ENCODE measurements at regions not wholly inside any gene's neighbourhood (a gene's known extent, or its start where the extent isn't known, plus 50 kb on each side); places are given as distances from the start of the nearest gene placed in this dataset.
A peak's percentile ranks its signal among the peaks of the same experiment; 100 is the strongest.

DNA sequence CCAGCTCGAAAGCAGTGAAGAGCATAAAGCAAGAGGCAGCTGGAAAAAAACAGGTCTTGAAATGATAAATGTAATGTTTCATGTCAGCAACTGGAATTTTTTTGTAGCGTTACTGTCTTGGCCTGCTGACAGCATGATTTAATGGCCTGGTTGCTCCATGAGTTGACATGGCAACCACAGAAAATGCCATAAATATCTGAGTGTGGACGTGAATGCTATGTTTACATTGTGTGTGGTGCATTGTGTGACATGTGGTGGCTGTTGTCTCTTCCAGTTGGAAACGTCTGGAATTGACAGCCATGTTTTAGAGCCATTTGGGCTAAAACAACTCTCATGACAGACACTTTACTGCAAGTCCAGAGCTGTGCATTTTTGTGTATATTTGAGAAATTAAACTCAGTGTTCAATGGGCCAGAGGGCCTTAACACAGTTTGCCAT, 170.0 kb downstream of the FOXA2 start (continued):
- TF ChIP-seq, protein P1, sequence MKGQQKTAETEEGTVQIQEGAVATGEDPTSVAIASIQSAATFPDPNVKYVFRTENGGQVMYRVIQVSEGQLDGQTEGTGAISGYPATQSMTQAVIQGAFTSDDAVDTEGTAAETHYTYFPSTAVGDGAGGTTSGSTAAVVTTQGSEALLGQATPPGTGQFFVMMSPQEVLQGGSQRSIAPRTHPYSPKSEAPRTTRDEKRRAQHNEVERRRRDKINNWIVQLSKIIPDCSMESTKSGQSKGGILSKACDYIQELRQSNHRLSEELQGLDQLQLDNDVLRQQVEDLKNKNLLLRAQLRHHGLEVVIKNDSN (CRISPR knock-in tag; IDR thresholded peaks at IDR 0.05) = no peak
- TF ChIP-seq, protein P2, sequence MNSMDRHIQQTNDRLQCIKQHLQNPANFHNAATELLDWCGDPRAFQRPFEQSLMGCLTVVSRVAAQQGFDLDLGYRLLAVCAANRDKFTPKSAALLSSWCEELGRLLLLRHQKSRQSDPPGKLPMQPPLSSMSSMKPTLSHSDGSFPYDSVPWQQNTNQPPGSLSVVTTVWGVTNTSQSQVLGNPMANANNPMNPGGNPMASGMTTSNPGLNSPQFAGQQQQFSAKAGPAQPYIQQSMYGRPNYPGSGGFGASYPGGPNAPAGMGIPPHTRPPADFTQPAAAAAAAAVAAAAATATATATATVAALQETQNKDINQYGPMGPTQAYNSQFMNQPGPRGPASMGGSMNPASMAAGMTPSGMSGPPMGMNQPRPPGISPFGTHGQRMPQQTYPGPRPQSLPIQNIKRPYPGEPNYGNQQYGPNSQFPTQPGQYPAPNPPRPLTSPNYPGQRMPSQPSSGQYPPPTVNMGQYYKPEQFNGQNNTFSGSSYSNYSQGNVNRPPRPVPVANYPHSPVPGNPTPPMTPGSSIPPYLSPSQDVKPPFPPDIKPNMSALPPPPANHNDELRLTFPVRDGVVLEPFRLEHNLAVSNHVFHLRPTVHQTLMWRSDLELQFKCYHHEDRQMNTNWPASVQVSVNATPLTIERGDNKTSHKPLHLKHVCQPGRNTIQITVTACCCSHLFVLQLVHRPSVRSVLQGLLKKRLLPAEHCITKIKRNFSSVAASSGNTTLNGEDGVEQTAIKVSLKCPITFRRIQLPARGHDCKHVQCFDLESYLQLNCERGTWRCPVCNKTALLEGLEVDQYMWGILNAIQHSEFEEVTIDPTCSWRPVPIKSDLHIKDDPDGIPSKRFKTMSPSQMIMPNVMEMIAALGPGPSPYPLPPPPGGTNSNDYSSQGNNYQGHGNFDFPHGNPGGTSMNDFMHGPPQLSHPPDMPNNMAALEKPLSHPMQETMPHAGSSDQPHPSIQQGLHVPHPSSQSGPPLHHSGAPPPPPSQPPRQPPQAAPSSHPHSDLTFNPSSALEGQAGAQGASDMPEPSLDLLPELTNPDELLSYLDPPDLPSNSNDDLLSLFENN (IDR thresholded peaks at IDR 0.05; ENCODE audit: low read depth in 2 of 2, low read length in 2 of 2) = no peak
- TF ChIP-seq, protein P3, sequence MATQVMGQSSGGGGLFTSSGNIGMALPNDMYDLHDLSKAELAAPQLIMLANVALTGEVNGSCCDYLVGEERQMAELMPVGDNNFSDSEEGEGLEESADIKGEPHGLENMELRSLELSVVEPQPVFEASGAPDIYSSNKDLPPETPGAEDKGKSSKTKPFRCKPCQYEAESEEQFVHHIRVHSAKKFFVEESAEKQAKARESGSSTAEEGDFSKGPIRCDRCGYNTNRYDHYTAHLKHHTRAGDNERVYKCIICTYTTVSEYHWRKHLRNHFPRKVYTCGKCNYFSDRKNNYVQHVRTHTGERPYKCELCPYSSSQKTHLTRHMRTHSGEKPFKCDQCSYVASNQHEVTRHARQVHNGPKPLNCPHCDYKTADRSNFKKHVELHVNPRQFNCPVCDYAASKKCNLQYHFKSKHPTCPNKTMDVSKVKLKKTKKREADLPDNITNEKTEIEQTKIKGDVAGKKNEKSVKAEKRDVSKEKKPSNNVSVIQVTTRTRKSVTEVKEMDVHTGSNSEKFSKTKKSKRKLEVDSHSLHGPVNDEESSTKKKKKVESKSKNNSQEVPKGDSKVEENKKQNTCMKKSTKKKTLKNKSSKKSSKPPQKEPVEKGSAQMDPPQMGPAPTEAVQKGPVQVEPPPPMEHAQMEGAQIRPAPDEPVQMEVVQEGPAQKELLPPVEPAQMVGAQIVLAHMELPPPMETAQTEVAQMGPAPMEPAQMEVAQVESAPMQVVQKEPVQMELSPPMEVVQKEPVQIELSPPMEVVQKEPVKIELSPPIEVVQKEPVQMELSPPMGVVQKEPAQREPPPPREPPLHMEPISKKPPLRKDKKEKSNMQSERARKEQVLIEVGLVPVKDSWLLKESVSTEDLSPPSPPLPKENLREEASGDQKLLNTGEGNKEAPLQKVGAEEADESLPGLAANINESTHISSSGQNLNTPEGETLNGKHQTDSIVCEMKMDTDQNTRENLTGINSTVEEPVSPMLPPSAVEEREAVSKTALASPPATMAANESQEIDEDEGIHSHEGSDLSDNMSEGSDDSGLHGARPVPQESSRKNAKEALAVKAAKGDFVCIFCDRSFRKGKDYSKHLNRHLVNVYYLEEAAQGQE (IDR thresholded peaks at IDR 0.05; ENCODE audit: borderline replicate concordance) = 0 out of 2 replicates have a peak, but pooled peaks have one; percentile 7
- TF ChIP-seq, protein P3 (CRISPR knock-in tag; IDR thresholded peaks at IDR 0.05; ENCODE audit: low read depth) = 0 out of 2 replicates have a peak, but pooled peaks have one; percentile 35
- no peak for TF ChIP-seq ILK (tag; IDR thresholded peaks at IDR 0.05; ENCODE audit: borderline replicate concordance, low read depth)
- no peak for TF ChIP-seq ZFP36 (IDR thresholded peaks at IDR 0.05; ENCODE audit: low read depth, low read length, partially characterized antibody)
- no peak for TF ChIP-seq TOE1 (IDR thresholded peaks at IDR 0.05; ENCODE audit: borderline replicate concordance)
- TF ChIP-seq TOE1 (CRISPR knock-in tag; IDR thresholded peaks at IDR 0.05; ENCODE audit: borderline replicate concordance, low read depth) = no peak
- no peak for TF ChIP-seq ZNF695 (CRISPR knock-in tag; IDR thresholded peaks at IDR 0.05)
- no peak; a peak in 1 of 4 replicates for TF ChIP-seq RAD21 (CRISPR knock-in tag; conservative IDR thresholded peaks at IDR 0.05 in 1 of 2, IDR thresholded peaks at IDR 0.05 in 1 of 2)
- TF ChIP-seq ZNF699 (CRISPR knock-in tag; IDR thresholded peaks at IDR 0.05; ENCODE audit: insufficient replicate concordance) = no peak
- no peak for TF ChIP-seq NR2F6 (CRISPR knock-in tag; IDR thresholded peaks at IDR 0.05)
- peak; percentile 76; the same call in 1 of the 2 replicates for TF ChIP-seq HSF4 (CRISPR knock-in tag; IDR thresholded peaks at IDR 0.05; ENCODE audit: borderline replicate concordance)
- no peak for TF ChIP-seq ZNF830 (CRISPR knock-in tag; IDR thresholded peaks at IDR 0.05)
- peak; percentile 76; the same call in 1 of the 2 replicates for TF ChIP-seq ZNF668 (CRISPR knock-in tag; IDR thresholded peaks at IDR 0.05)
- no peak for TF ChIP-seq ZNF507 (tag; conservative IDR thresholded peaks at IDR 0.05)

Measured in K562 (cell line).